ENCODE measurements at regions not wholly inside any gene's neighbourhood (a gene's known extent, or its start where the extent isn't known, plus 50 kb on each side); places are given as distances from the start of the nearest gene placed in this dataset.

- Histone ChIP-seq H3K9me2 (no peaks in the 10 kb centered on the region), H2AFZ (ENCODE audit: low read depth) (no peak overlapping the region), H3K27ac (ENCODE audit: low read depth in 2 of 2, low read length in 1 of 2) (no peak overlapping the region), H3K4me1 (ENCODE audit: control insufficient read depth in 1 of 2, insufficient read depth in 2 of 2, low read depth in 1 of 2, low read length in 1 of 2) (peaks cover 0 to 10% of the 10 kb centered on the region in 2 experiments; a peak in 1 of 4 replicates), H3K9ac (no peak overlapping the region), H3F3A (replicated peaks; ENCODE audit: insufficient read depth) (no peaks in the 10 kb centered on the region), H3K79me2 (ENCODE audit: insufficient read depth) (no peaks in the 10 kb centered on the region), H3K9me3 (no peaks in the 10 kb centered on the region), H3K36me3 (replicated peaks in 1 of 2; ENCODE audit: control insufficient read depth in 1 of 2, insufficient read depth in 2 of 2, low read length in 1 of 2) (no peaks in the 10 kb centered on the region), H4K20me1 (ENCODE audit: insufficient read depth) (no peaks in the 10 kb centered on the region), H3K4me2 (no peak overlapping the region), H3K4me3 (ENCODE audit: low read depth in 2 of 2, low read length in 1 of 2) (no peak overlapping the region), H3K27me3 (ENCODE audit: insufficient read depth) (no peaks in the 10 kb centered on the region)
- CTCF ChIA-PET = interaction anchor here (1.3 kb wide), 1 partner anchor 8 kb away, joined by 3 read pairs; no protein-coding TSS in a partner anchor
- POLR2A ChIA-PET = no interaction called here
- WGBS (ENCODE audit: low lambda C conversion rate) = 38% methylated on average over 5 of the region's 5 CpGs
- DNase-seq = no peak
- no peak for TF ChIP-seq NRF1 (IDR thresholded peaks at IDR 0.05; ENCODE audit: low read depth, low read length)
- TF ChIP-seq TAF1 (IDR thresholded peaks at IDR 0.05; ENCODE audit: borderline replicate concordance, low read depth, low read length) = no peak
- no peak for TF ChIP-seq ELF1 (IDR thresholded peaks at IDR 0.05)
- TF ChIP-seq TCF12 (IDR thresholded peaks at IDR 0.05) = no peak
- TF ChIP-seq RFX5 (IDR thresholded peaks at IDR 0.05; ENCODE audit: low read length) = no peak
- no peak for TF ChIP-seq GABPA (IDR thresholded peaks at IDR 0.05; ENCODE audit: low read depth)
Measured at GRCh38 chr6:170173335-170173881, 117.5 kb downstream of the DLL1 start.

- H3K4me3 ChIP-seq (ENCODE audit: low read depth in 2 of 2, low read length in 1 of 2) = no peak overlapping the region
- no peaks in the 10 kb centered on the region for H3K36me3 ChIP-seq (replicated peaks in 1 of 2; ENCODE audit: control insufficient read depth in 1 of 2, insufficient read depth in 2 of 2, low read length in 1 of 2)
- CTCF ChIA-PET = no interaction called here
- H3K4me2 ChIP-seq = no peak overlapping the region
- H3K9me3 ChIP-seq = no peaks in the 10 kb centered on the region
- POLR2A ChIA-PET = no interaction called here
- TF ChIP-seq ELF1 (IDR thresholded peaks at IDR 0.05) (no peak), MAX (IDR thresholded peaks at IDR 0.05; ENCODE audit: low read depth) (no peak)
- 74% methylated on average over 28 of the region's 28 CpGs for WGBS (ENCODE audit: low lambda C conversion rate)
- no peaks in the 10 kb centered on the region for H3K27me3 ChIP-seq (ENCODE audit: insufficient read depth)
- peaks cover 0 to 10% of the 10 kb centered on the region in 2 experiments; a peak in 1 of 4 replicates for H3K4me1 ChIP-seq (ENCODE audit: control insufficient read depth in 1 of 2, insufficient read depth in 2 of 2, low read depth in 1 of 2, low read length in 1 of 2)
- DNase-seq = no peak
- H3F3A ChIP-seq (replicated peaks; ENCODE audit: insufficient read depth) = no peaks in the 10 kb centered on the region
- H4K20me1 ChIP-seq (ENCODE audit: insufficient read depth) = no peaks in the 10 kb centered on the region
- no peak overlapping the region for H2AFZ ChIP-seq (ENCODE audit: low read depth)
- no peak overlapping the region for H3K27ac ChIP-seq (ENCODE audit: low read depth in 2 of 2, low read length in 1 of 2)
- no peaks in the 10 kb centered on the region for H3K9me2 ChIP-seq
- no peak overlapping the region for H3K9ac ChIP-seq
- no peaks in the 10 kb centered on the region for H3K79me2 ChIP-seq (ENCODE audit: insufficient read depth)
Measured at GRCh38 chr6:170172825-170173256, 118.0 kb downstream of the DLL1 start.

- ChIA-PET CTCF (no interaction called here), POLR2A (no interaction called here)
- H3K4me3 ChIP-seq (ENCODE audit: low read depth in 2 of 2, low read length in 1 of 2) = no peak overlapping the region
- H2AFZ ChIP-seq (ENCODE audit: low read depth) = no peak overlapping the region
- no peaks in the 10 kb centered on the region for H3K79me2 ChIP-seq (ENCODE audit: insufficient read depth)
- no peaks in the 10 kb centered on the region for H3K9me2 ChIP-seq
- no peak for DNase-seq
- WGBS (ENCODE audit: low lambda C conversion rate) = 45% methylated on average over 5 of the region's 5 CpGs
- no peaks in the 10 kb centered on the region for H3F3A ChIP-seq (replicated peaks; ENCODE audit: insufficient read depth)
- no peak overlapping the region for H3K27ac ChIP-seq (ENCODE audit: low read depth in 2 of 2, low read length in 1 of 2)
- H3K9ac ChIP-seq = no peak overlapping the region
- peaks cover 0 to 9% of the 10 kb centered on the region in 2 experiments; a peak in 1 of 4 replicates for H3K4me1 ChIP-seq (ENCODE audit: control insufficient read depth in 1 of 2, insufficient read depth in 2 of 2, low read depth in 1 of 2, low read length in 1 of 2)
- no peaks in the 10 kb centered on the region for H3K27me3 ChIP-seq (ENCODE audit: insufficient read depth)
- no peak overlapping the region for H3K4me2 ChIP-seq
- H4K20me1 ChIP-seq (ENCODE audit: insufficient read depth) = no peaks in the 10 kb centered on the region
- TF ChIP-seq GATA2 (CRISPR knock-in tag; IDR thresholded peaks at IDR 0.05) (no peak), ZBTB33 (IDR thresholded peaks at IDR 0.05; ENCODE audit: borderline replicate concordance, low read depth) (no peak), NRF1 (IDR thresholded peaks at IDR 0.05; ENCODE audit: low read depth, low read length) (no peak), ELF1 (IDR thresholded peaks at IDR 0.05) (no peak), MEF2A (IDR thresholded peaks at IDR 0.05; ENCODE audit: borderline replicate concordance, low read depth) (no peak), JUND (IDR thresholded peaks at IDR 0.05) (no peak), YY1 (IDR thresholded peaks at IDR 0.05; ENCODE audit: low read depth) (no peak), CHD2 (IDR thresholded peaks at IDR 0.05; ENCODE audit: low read length, partially characterized antibody) (no peak), RXRA (IDR thresholded peaks at IDR 0.05; ENCODE audit: borderline replicate concordance, low read depth) (no peak), RAD21 (IDR thresholded peaks at IDR 0.05; ENCODE audit: low read length) (no peak)
- no peaks in the 10 kb centered on the region for H3K36me3 ChIP-seq (replicated peaks in 1 of 2; ENCODE audit: control insufficient read depth in 1 of 2, insufficient read depth in 2 of 2, low read length in 1 of 2)
- H3K9me3 ChIP-seq = no peaks in the 10 kb centered on the region
Measured at GRCh38 chr6:170172392-170172791, 118.5 kb downstream of the DLL1 start.

Measured in SK-N-SH (cell line).